NCI-H1092 treated with DMSO at 0.1 percent for 48 hours (cell line): ENCODE measurements at regions not wholly inside any gene's neighbourhood (a gene's known extent, or its start where the extent isn't known, plus 50 kb on each side); places are given as distances from the start of the nearest gene placed in this dataset.

Experiments used
- DNase-seq: peaks from one replicate; lab custom pipeline; 2025; lab: John Stamatoyannopoulos, UW

DNA sequence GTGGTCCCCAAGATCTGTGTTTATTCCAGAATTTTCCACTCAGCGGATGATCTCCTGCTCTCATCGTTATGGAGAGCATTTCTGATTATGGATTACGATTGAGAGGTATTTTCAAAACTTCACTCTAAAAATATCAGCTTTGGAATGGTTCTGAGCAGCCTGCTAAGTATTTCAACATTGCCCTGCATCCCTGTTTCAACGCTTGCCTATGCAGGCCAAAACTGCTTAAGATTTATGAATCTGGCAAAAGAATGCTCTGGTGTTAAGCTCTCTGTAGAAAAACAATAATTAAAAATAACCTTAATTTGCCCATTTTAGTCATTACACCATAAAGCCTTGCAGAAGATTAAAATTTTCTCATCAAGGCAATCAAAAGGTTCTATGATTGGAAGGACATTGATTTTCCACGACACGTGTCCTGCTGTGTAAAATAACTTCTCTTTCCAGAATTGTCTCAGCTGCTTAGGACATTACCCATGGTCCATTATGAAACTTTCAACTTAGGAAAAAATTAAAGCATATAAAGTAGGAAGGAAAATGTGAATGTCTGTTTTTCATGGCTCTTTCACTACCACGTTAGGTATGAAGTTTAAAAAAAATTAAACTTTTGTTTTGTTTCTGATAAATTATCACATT is 229.9 kb downstream of the ACKR3 start:
- DNase-seq = no peak

DNA sequence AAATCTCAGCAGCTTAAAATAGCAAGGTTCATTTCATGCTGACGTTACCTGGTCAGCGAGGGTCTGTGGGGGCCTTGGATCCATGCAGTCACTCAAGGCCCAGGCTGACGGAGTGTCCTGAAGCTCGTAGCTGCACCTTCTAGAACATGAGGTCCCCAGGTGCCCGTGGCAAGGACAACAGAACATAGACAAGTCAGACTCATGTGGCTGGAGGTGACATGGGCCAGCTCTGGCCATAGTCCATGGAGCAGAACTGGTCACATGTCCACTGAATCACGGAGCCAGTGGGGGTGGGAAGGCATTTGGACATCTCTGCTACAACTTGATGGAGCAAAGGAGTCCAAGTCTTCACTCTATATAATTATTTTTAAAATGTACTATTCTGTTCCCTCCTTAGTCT is 233.2 kb downstream of the ACKR3 start:
- no peak for DNase-seq

GRCh38 chr2:236803621-236804020 is 234.0 kb downstream of the ACKR3 start:
- no peak for DNase-seq

- no peak for DNase-seq
Measured at GRCh38 chr2:236805800-236806531, 236.3 kb downstream of the ACKR3 start.

DNA sequence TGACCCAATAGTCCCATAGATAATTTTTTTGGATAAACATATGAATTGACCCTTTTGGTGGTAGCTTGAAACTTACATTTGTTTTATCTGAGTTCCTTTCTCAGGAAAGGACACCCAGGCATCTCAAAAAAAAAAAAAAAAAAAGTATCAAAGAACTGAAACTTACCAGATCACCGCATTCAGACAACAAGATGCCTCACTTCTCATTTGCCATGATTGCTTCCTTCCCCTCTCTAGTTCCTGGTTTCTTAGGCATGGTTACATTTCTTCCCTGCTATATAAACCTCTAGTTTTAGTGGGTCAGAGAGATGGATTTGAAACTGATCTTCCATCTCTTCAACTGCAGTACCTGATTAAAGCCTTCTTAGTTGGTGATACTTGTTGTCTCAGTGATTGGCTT is 240.1 kb downstream of the ACKR3 start:
- DNase-seq = no peak

DNA sequence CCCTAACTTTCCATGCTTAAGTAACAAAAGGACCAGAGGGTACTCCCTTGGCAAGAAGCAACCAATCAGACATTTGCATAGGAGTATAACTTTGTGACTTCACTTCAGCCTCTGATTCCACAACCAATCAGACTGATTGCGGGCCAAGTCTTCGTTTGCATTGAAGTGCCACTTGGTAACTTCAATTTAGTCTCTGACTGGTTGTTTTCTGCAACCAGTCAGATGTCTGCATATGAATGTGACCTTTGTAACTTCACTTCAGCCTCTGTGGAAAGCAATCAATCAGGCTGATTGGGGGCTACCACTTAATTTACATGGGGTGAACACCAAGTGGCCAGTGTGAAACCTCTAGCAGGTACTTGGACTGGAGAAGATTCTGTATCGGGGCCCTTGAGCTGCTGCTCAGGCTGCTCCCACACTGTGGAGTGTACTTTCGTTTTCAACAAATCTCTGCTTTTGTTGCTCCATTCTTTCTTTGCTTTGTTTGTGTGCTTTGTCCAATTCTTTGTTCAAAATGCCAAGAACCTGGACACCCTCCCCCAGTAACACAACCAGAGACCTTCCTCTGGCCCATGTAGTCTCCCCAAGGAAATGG is 241.5 kb downstream of the ACKR3 start:
- no peak for DNase-seq

- no peak for DNase-seq
Measured at GRCh38 chr2:236813766-236814165, 244.1 kb downstream of the ACKR3 start.

- DNase-seq = no peak
Measured at GRCh38 chr2:236814593-236814992, 245.0 kb downstream of the ACKR3 start.

- no peak for DNase-seq
Measured at GRCh38 chr2:236815746-236816145, 246.1 kb downstream of the ACKR3 start.

DNA sequence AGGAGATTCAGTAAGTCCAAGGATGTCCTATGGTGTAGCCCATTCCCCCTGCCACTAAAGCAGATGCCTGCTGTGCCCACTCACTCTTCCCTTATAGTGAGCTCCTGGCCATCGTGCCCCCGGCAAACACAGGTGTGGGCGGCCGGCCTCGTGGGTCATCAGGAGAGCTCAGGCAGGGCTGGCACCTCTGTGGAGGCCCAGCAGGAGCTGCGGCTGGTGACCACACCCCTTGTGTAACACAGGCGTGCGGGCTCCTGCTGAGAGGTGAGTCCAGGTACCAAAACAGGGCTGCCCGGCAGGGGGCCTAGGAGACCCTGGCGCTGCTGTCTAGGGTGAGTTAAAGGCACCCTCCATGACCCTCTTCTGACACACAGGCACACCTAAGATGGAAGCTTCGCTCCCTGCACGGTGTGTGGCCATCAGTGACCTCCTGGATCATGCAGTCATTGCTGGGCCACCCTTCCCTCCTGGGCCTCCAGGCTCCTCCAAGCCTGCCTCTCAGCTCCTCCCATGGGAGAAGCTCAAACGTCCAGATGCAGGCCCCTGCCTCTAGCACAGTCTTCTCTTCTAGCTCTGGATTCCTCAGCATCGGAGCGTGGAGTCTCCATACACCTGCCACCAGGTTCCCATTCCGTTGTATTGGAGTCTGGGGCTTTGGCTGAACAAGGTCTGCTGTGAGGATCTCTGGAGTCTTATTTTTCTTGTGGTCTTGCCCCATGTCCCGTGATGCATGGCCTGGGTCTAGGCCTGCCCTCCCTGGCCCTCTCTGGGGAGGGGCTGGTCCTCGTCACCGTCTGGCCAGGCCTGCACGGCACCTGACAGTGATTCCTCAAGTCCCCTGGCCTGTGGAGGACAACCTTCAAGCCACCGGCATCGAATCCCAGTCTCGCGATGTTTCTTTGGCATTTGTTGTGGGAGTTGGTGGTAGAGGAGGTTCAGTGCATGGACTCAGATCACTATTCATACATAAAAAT is 246.9 kb downstream of the ACKR3 start:
- no peak for DNase-seq

- no peak for DNase-seq
Measured at GRCh38 chr2:236818281-236819045, 248.8 kb downstream of the ACKR3 start.

DNA sequence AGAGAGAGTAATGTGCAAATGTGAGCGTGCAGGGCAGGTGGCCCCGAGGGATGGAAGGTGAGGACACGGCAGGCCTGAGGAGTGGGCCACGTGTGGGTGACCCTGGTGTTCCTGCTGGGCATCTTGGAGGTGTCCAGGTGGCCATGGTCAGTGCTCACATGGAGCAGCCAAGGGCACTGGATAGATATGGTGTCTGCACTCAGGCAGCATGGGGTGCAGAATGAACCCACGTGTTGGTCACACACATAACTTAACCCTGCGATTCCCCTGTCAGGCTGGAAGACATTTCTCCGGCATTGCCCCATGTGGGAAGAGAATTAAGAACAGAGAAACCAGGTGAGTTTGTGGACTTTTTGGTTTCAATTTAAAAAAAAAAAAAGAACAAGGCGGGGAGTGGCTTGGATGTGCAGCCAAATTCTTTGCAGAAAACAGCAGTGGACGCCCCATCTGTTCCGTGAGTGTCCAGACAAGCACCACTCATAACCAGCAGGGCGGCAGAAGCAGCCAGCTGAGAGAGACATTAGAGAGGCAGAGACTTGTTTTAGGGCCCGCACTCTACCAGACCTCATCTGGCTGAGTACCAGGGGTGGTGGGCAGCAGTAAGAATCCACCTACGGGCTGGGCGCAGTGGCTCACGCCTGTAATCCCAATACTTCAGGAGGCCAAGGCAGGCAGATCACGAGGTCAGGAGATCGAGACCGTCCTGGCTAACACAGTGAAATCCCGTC is 249.8 kb downstream of the ACKR3 start:
- DNase-seq = no peak

GRCh38 chr2:236820763-236821344 is 251.2 kb downstream of the ACKR3 start:
- DNase-seq = no peak

DNA sequence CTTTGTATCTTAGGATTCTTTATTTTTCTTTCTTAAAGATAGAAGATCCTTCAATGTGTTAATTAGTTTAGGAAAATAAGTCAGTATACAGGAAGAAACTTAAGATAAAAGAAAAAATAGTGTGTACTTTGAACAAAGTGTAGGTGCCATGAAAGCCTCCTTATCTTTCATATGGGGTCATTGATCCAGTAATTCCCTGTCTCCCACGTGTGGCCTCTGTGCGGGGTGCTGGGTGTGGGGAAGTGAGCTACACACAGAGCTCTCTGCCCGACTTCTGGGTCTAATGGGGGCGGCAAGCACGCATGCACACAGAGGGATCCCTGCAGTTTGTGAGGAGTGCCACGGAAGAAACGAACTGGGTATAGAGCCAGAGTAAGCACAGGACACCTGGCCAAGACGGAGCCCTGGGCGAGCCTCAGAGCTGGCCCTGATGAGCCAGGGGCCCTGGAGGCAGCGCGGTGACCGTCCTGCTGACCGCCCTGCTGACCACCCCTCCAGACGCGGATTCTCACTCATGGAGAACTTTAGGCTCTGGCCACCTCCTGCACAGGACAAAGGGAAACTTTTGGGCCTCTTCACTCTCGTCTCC is 253.5 kb downstream of the ACKR3 start:
- DNase-seq = no peak

- DNase-seq = no peak
Measured at GRCh38 chr2:236823963-236824362, 254.3 kb downstream of the ACKR3 start.

DNA sequence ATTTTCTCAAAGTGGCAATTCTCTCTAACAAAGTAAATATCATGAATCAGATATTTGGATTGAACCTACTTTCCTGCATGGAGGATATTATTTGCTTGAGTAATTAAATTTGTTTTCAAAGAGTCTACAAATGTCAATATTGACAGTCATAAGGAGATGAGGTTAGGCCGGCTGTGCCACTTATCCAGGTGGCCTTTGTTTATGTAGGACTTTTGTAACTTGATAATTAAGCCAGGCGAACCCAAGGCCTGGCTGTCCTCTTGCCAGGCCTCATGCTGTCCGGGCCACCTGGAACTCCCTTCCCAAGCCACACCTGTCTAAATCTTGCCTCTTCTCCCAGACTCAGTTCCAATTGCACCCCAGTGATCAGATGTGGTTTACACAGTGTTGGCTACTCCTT is 255.2 kb downstream of the ACKR3 start:
- peak; percentile 83 for DNase-seq

DNA sequence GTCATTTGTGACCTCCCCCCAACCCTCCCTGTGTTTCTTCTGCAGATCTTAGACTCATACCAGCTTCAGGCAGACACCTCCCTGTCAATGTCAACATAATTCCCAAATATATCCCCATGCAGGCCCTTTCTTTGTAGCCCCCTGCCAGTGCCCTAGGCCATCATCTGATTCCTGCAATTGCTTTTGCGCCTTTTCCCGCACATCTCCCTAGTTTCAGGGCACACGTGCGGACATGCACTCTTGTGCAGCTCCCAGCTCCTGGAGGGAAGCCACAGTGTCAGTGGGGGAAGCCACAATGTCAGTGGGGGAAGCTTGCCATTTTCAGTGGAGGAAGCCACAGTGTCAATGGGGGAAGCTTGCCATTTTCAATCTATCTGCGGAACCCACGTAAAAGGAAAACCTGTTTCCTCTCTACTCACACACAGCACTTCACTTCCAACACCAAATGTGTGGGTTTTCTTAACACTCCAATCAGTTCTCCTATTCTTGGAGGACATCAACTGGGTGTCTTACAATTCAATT is 256.4 kb downstream of the ACKR3 start:
- no peak for DNase-seq

DNA sequence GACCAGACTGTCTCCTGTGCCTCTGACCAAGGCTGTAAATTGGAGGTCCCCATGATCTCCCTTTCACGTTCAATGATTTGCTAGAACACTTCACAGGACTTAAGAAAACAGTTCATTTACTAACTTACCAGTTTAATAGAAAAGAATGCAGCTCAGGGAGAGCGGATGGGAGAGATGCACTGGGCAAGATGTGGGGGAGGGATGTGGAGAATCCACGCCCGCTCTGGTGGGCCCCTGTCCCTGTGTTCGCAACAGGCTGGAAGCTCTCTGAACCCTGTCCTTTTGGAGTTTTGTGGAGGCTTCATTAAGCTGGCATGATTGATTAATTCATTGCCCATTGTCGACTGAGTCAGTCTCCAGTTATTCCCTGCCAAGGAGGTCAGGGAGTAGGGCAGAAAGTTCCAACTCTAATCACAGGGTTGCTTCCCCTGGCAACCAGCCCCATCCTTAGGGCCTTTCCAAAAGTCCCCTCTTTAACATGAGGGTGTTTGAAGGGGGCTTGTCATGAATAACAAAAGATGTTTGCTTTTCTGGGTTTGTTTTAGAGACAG is 257.1 kb downstream of the ACKR3 start:
- no peak for DNase-seq

- DNase-seq = no peak
Measured at GRCh38 chr2:236827997-236828396, 257.7 kb upstream of the COPS8 start.

GRCh38 chr2:236828820-236829219 is 256.9 kb upstream of the COPS8 start:
- no peak for DNase-seq
